ENCODE measurements at regions not wholly inside any gene's neighbourhood (a gene's known extent, or its start where the extent isn't known, plus 50 kb on each side); places are given as distances from the start of the nearest gene placed in this dataset.

DNA sequence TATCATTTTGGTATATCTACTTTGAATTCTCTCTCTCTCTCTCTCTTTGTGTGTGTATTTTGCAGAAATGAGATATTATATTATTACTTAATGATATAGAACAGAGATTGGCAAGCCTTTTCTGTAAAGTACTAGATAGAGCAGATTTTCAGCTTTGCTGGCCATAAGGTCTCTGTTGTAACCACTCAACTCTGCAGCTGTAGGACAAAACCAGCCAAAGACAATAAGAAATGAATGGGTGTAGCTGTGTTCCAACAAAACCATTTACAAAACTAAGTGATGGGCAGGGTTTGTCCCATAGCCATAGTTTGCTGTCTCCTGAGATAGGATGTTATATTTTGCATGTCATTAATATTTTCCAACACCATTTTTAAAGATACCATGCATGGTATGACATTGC, 91.2 kb upstream of the TSHZ2 start:
- Histone ChIP-seq H3K4me3 (ENCODE audit: insufficient read depth, low read length) (no peak overlapping the region), H4K20me1 (ENCODE audit: insufficient read depth, low read length) (no peaks in the 10 kb centered on the region), H3K4me2 (ENCODE audit: insufficient read depth, low read length) (no peak overlapping the region), H3K36me3 (ENCODE audit: insufficient read depth, low read length) (no peaks in the 10 kb centered on the region), H3K79me2 (ENCODE audit: insufficient read depth, low read length) (no peaks in the 10 kb centered on the region), H3K27ac (ENCODE audit: low read depth, low read length) (no peak overlapping the region), H2AFZ (ENCODE audit: low read length) (no peak overlapping the region), H3K27me3 (ENCODE audit: insufficient read depth, low read length) (no peaks in the 10 kb centered on the region), H3K4me1 (ENCODE audit: insufficient read depth, low read length) (no peaks in the 10 kb centered on the region), H3K9me3 (ENCODE audit: low read depth, low read length) (no peaks in the 10 kb centered on the region)
- TF ChIP-seq, protein P1, sequence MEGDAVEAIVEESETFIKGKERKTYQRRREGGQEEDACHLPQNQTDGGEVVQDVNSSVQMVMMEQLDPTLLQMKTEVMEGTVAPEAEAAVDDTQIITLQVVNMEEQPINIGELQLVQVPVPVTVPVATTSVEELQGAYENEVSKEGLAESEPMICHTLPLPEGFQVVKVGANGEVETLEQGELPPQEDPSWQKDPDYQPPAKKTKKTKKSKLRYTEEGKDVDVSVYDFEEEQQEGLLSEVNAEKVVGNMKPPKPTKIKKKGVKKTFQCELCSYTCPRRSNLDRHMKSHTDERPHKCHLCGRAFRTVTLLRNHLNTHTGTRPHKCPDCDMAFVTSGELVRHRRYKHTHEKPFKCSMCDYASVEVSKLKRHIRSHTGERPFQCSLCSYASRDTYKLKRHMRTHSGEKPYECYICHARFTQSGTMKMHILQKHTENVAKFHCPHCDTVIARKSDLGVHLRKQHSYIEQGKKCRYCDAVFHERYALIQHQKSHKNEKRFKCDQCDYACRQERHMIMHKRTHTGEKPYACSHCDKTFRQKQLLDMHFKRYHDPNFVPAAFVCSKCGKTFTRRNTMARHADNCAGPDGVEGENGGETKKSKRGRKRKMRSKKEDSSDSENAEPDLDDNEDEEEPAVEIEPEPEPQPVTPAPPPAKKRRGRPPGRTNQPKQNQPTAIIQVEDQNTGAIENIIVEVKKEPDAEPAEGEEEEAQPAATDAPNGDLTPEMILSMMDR (IDR thresholded peaks at IDR 0.05; ENCODE audit: extremely low read depth, low read depth, low read length), result no peak
- no peak for DNase-seq (ENCODE audit: insufficient read length, low spot score, missing footprints)

DNA sequence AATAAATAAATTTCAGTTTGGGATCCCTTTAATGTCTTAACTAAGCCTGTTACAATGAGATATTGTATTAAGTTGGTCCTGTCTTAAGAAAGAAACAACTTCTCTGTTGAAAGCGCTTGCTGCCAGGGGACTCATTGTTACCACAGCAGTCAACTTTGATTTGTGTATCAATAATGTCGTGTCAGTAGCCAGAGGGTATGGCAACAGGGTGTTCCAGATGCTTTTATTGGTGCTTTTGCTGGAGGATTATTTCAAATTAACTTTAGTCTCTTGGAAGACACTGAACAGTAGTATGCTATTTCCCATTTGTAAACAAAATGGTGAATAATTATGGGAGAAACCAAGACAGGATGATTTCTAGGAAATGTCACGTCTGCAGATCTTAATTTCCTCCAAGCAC, 91.9 kb upstream of the TSHZ2 start:
- DNase-seq (ENCODE audit: insufficient read length, low spot score, missing footprints), result no peak
- H3K4me3 ChIP-seq (ENCODE audit: insufficient read depth, low read length), result no peak overlapping the region
- H3K36me3 ChIP-seq (ENCODE audit: insufficient read depth, low read length), result no peaks in the 10 kb centered on the region
- H3K4me1 ChIP-seq (ENCODE audit: insufficient read depth, low read length), result no peaks in the 10 kb centered on the region
- no peak overlapping the region for H3K27ac ChIP-seq (ENCODE audit: low read depth, low read length)
- TF ChIP-seq, protein P1 (IDR thresholded peaks at IDR 0.05; ENCODE audit: extremely low read depth, low read depth, low read length), result no peak
- no peaks in the 10 kb centered on the region for H3K27me3 ChIP-seq (ENCODE audit: insufficient read depth, low read length)
- no peaks in the 10 kb centered on the region for H4K20me1 ChIP-seq (ENCODE audit: insufficient read depth, low read length)
- no peaks in the 10 kb centered on the region for H3K79me2 ChIP-seq (ENCODE audit: insufficient read depth, low read length)
- no peaks in the 10 kb centered on the region for H3K9me3 ChIP-seq (ENCODE audit: low read depth, low read length)
- no peak overlapping the region for H3K4me2 ChIP-seq (ENCODE audit: insufficient read depth, low read length)
- no peak overlapping the region for H2AFZ ChIP-seq (ENCODE audit: low read length)

DNA sequence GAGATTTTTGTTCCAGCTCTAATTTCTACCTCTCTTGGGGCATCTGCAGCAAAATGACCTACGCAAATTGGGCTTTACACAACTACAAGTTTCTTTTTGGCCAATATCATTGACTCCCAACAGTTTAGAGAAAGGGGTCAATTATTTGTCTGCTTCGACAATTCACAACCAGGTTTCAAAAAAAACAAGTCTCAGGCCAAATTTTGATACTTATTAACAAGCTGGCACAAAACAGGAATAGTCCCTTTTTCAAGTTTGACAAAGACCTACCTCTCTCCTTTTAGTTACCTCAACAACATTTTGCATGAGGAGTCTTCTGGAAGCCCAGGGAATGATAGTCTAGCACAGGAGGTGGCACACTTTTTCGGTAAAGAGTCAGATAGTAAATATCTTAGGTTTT, 97.9 kb upstream of the TSHZ2 start:
- Histone ChIP-seq H3K9me3 (ENCODE audit: low read depth, low read length) (no peaks in the 10 kb centered on the region), H4K20me1 (ENCODE audit: insufficient read depth, low read length) (no peaks in the 10 kb centered on the region), H3K79me2 (ENCODE audit: insufficient read depth, low read length) (no peaks in the 10 kb centered on the region), H2AFZ (ENCODE audit: low read length) (no peak overlapping the region), H3K4me1 (ENCODE audit: insufficient read depth, low read length) (no peaks in the 10 kb centered on the region), H3K4me3 (ENCODE audit: insufficient read depth, low read length) (no peak overlapping the region), H3K36me3 (ENCODE audit: insufficient read depth, low read length) (no peaks in the 10 kb centered on the region), H3K4me2 (ENCODE audit: insufficient read depth, low read length) (no peak overlapping the region), H3K27ac (ENCODE audit: low read depth, low read length) (no peak overlapping the region), H3K27me3 (ENCODE audit: insufficient read depth, low read length) (no peaks in the 10 kb centered on the region)
- TF ChIP-seq, protein P1 (IDR thresholded peaks at IDR 0.05; ENCODE audit: extremely low read depth, low read depth, low read length), result no peak
- no peak for DNase-seq (ENCODE audit: insufficient read length, low spot score, missing footprints)

DNA sequence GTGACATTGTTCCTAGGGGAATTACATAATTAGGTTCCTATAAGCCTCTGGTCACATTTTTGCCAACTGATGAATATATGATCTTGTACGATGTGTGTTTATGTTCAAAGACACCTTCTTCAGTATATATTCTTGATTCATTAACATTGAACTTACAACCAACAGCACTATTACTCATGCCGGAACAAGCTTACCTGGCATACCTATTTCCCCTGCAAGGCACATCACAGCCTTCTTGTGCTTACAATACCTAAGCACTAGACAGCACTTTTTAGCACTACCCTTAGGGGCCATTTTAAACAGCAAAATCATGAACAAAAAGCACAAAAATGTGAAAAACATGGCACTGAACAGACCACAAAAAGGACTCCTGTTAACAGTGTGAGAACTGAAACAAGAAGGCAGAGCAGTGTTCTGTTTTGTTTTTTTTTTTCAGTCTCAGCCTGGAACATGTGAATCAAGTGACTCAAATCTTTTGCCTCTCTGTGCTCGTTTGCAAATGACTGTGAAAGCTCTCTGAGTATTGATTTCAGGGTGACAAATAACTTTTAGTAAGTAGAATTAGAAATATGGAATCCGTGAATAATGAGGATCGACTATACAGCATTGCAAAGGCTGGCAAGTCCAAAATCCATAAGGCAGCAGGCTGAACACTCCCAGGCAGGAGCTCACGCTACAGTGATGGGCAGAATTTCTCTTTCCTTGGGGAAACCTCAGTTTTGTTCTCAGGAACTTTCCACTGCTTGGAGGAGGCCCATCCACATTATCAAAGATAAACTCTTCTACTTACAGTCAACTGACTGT, 102.3 kb upstream of the TSHZ2 start:
- H3K4me1 ChIP-seq (ENCODE audit: insufficient read depth, low read length), result no peaks in the 10 kb centered on the region
- no peaks in the 10 kb centered on the region for H4K20me1 ChIP-seq (ENCODE audit: insufficient read depth, low read length)
- no peak overlapping the region for H3K4me3 ChIP-seq (ENCODE audit: insufficient read depth, low read length)
- no peaks in the 10 kb centered on the region for H3K9me3 ChIP-seq (ENCODE audit: low read depth, low read length)
- TF ChIP-seq, protein P1 (IDR thresholded peaks at IDR 0.05; ENCODE audit: extremely low read depth, low read depth, low read length), result no peak
- no peaks in the 10 kb centered on the region for H3K36me3 ChIP-seq (ENCODE audit: insufficient read depth, low read length)
- no peak overlapping the region for H3K27ac ChIP-seq (ENCODE audit: low read depth, low read length)
- DNase-seq (ENCODE audit: insufficient read length, low spot score, missing footprints), result no peak
- H2AFZ ChIP-seq (ENCODE audit: low read length), result no peak overlapping the region
- no peaks in the 10 kb centered on the region for H3K27me3 ChIP-seq (ENCODE audit: insufficient read depth, low read length)
- H3K4me2 ChIP-seq (ENCODE audit: insufficient read depth, low read length), result no peak overlapping the region
- H3K79me2 ChIP-seq (ENCODE audit: insufficient read depth, low read length), result no peaks in the 10 kb centered on the region

All from osteoblast (primary cell).